ENCODE measurements at regions not wholly inside any gene's neighbourhood (a gene's known extent, or its start where the extent isn't known, plus 50 kb on each side); places are given as distances from the start of the nearest gene placed in this dataset.

DNA sequence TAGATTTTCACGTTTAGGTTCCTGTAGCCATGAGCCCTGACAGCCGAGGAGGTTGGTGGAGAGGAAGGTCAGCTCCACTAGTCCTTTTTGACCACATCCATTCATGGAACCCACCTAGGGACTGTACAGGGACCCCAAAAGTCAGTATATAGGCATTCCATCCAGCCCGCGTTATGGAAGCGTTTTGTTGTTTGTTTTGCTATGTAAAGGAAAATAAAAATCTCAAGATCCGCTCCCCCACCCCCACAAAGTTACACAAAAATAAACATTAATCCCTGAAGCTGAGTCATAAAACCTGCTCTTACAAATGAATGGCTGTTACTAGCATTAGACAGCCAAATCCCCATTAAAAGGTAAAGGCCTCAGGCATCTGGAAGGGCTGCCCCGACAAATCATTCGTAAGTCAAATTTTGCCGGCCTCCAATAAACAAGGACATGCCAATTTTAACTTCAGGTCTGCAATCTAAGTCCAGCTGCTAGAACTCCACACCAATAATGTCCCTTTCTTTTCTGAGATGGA, 292.9 kb downstream of the MED10 start:
- Histone ChIP-seq H3K9me3 (ENCODE audit: low read length) (no peaks in the 10 kb centered on the region), H3K79me2 (replicated peaks; ENCODE audit: insufficient read depth, low read length) (no peaks in the 10 kb centered on the region), H3K4me2 (ENCODE audit: low read length) (no peak overlapping the region), H3K9me2 (ENCODE audit: insufficient read depth, low read length) (no peaks in the 10 kb centered on the region), H2AFZ (ENCODE audit: low read depth, low read length) (no peak overlapping the region), H3K9ac (ENCODE audit: low read length) (no peak overlapping the region), H4K20me1 (ENCODE audit: insufficient read depth) (no peaks in the 10 kb centered on the region), H3K27me3 (ENCODE audit: insufficient read depth, low read depth, low read length) (no peaks in the 10 kb centered on the region), H3K4me3 (ENCODE audit: low read length) (no peak overlapping the region), H3K27ac (ENCODE audit: low read length) (no peak overlapping the region), H3F3A (ENCODE audit: insufficient read depth, low read length, poor library complexity, severe bottlenecking) (no peaks in the 10 kb centered on the region), H3K36me3 (ENCODE audit: insufficient read depth, low read length) (no peaks in the 10 kb centered on the region)
- TF ChIP-seq SMC3 (conservative IDR thresholded peaks at IDR 0.05; ENCODE audit: poor library complexity) (no peak), EZH2 (IDR thresholded peaks at IDR 0.05; ENCODE audit: borderline replicate concordance, insufficient read depth, low read length, poor library complexity, severe bottlenecking) (no peak), EP300 (conservative IDR thresholded peaks at IDR 0.05; ENCODE audit: poor library complexity, severe bottlenecking) (no peak), MXI1 (conservative IDR thresholded peaks at IDR 0.05; ENCODE audit: poor library complexity, severe bottlenecking) (no peak), POLR2AphosphoS5 (IDR thresholded peaks at IDR 0.05) (no peak)
- TF ChIP-seq, protein P1, sequence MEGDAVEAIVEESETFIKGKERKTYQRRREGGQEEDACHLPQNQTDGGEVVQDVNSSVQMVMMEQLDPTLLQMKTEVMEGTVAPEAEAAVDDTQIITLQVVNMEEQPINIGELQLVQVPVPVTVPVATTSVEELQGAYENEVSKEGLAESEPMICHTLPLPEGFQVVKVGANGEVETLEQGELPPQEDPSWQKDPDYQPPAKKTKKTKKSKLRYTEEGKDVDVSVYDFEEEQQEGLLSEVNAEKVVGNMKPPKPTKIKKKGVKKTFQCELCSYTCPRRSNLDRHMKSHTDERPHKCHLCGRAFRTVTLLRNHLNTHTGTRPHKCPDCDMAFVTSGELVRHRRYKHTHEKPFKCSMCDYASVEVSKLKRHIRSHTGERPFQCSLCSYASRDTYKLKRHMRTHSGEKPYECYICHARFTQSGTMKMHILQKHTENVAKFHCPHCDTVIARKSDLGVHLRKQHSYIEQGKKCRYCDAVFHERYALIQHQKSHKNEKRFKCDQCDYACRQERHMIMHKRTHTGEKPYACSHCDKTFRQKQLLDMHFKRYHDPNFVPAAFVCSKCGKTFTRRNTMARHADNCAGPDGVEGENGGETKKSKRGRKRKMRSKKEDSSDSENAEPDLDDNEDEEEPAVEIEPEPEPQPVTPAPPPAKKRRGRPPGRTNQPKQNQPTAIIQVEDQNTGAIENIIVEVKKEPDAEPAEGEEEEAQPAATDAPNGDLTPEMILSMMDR (IDR thresholded peaks at IDR 0.05; ENCODE audit: poor library complexity, severe bottlenecking), result no peak
- TF ChIP-seq, protein P2, sequence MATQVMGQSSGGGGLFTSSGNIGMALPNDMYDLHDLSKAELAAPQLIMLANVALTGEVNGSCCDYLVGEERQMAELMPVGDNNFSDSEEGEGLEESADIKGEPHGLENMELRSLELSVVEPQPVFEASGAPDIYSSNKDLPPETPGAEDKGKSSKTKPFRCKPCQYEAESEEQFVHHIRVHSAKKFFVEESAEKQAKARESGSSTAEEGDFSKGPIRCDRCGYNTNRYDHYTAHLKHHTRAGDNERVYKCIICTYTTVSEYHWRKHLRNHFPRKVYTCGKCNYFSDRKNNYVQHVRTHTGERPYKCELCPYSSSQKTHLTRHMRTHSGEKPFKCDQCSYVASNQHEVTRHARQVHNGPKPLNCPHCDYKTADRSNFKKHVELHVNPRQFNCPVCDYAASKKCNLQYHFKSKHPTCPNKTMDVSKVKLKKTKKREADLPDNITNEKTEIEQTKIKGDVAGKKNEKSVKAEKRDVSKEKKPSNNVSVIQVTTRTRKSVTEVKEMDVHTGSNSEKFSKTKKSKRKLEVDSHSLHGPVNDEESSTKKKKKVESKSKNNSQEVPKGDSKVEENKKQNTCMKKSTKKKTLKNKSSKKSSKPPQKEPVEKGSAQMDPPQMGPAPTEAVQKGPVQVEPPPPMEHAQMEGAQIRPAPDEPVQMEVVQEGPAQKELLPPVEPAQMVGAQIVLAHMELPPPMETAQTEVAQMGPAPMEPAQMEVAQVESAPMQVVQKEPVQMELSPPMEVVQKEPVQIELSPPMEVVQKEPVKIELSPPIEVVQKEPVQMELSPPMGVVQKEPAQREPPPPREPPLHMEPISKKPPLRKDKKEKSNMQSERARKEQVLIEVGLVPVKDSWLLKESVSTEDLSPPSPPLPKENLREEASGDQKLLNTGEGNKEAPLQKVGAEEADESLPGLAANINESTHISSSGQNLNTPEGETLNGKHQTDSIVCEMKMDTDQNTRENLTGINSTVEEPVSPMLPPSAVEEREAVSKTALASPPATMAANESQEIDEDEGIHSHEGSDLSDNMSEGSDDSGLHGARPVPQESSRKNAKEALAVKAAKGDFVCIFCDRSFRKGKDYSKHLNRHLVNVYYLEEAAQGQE (IDR thresholded peaks at IDR 0.05; ENCODE audit: borderline replicate concordance), result no peak

DNA sequence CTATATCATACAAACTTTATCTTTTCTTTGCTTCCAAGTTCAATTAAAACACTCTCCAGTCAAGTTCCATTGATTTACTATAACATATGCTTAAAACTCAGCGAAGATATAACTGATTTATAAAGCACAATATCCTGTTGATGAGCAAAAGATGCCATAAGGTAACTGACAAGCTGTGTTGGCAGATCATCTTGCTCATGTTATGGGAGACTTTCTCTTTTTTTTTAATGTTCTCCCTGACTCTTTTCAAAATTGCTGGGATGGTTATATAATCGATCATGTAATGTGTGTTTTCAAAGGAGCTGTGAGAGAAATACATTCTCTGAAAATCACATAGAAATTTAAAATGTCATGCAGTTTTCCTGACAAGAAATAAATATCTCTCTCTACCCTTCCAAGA, 293.5 kb downstream of the MED10 start:
- H3K9ac ChIP-seq (ENCODE audit: low read length), result no peak overlapping the region
- H3K36me3 ChIP-seq (ENCODE audit: insufficient read depth, low read length), result no peaks in the 10 kb centered on the region
- H2AFZ ChIP-seq (ENCODE audit: low read depth, low read length), result no peak overlapping the region
- no peak overlapping the region for H3K4me3 ChIP-seq (ENCODE audit: low read length)
- no peaks in the 10 kb centered on the region for H3F3A ChIP-seq (ENCODE audit: insufficient read depth, low read length, poor library complexity, severe bottlenecking)
- no peak overlapping the region for H3K4me2 ChIP-seq (ENCODE audit: low read length)
- H3K9me3 ChIP-seq (ENCODE audit: low read length), result no peaks in the 10 kb centered on the region
- H3K79me2 ChIP-seq (replicated peaks; ENCODE audit: insufficient read depth, low read length), result no peaks in the 10 kb centered on the region
- TF ChIP-seq TAF1 (IDR thresholded peaks at IDR 0.05; ENCODE audit: low read depth) (no peak), MXI1 (conservative IDR thresholded peaks at IDR 0.05; ENCODE audit: poor library complexity, severe bottlenecking) (no peak), RAD21 (conservative IDR thresholded peaks at IDR 0.05) (no peak)
- TF ChIP-seq, protein P1 (IDR thresholded peaks at IDR 0.05; ENCODE audit: poor library complexity, severe bottlenecking), result no peak
- TF ChIP-seq, protein P2 (IDR thresholded peaks at IDR 0.05; ENCODE audit: borderline replicate concordance), result no peak
- no peak overlapping the region for H3K27ac ChIP-seq (ENCODE audit: low read length)
- no peaks in the 10 kb centered on the region for H3K9me2 ChIP-seq (ENCODE audit: insufficient read depth, low read length)
- H4K20me1 ChIP-seq (ENCODE audit: insufficient read depth), result no peaks in the 10 kb centered on the region
- H3K27me3 ChIP-seq (ENCODE audit: insufficient read depth, low read depth, low read length), result no peaks in the 10 kb centered on the region

Measured in neural cell (in vitro differentiated cells).